Right ventricle myocardium inferior (tissue), 1 donor: ENCODE measurements at regions not wholly inside any gene's neighbourhood (a gene's known extent, or its start where the extent isn't known, plus 50 kb on each side); places are given as distances from the start of the nearest gene placed in this dataset.

Source experiments
- ATAC-seq: fragments of 200-7000 bp; cut with Tn5 transposase; one replicate; pipeline ENCODE4 v1.9.1; 2020; ENCODE audit warnings: mild to moderate bottlenecking, moderate library complexity
- DNase-seq: peaks from one replicate; pipeline ENCODE4 v3.0.0; 2021; ENCODE audit errors: missing footprints
- intact Hi-C: fragments of 100-400 bp; cut with DNase I; formaldehyde crosslinking; loops from one replicate; pipeline ENCODE4 v1.11.0; 2022
- donor health status: DM: no; HTN: yes; CAD: no; lungs with severe emphysema.

DNA sequence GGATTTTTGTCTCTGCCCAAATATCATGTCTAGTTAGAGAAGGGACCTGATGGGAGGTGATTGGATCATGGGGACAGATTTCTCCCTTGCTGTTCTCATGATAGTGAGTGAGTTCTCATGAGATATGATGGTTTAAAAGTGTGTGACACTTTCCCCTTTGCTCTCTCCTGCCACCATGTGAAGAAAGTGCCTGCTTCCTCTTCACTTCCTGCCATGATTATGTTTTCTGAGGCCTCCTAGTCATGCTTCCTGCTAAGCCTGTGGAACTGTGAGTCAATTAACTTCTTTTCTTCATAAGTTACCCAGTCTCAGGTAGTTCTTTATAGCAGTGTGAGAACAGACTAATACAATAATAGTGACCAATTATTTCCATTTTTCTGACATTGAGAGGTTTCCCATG lies 167.3 kb upstream of the CYRIA start:
- ATAC-seq (no peak), DNase-seq (no peak)
- intact Hi-C loops: no loop called here

DNA sequence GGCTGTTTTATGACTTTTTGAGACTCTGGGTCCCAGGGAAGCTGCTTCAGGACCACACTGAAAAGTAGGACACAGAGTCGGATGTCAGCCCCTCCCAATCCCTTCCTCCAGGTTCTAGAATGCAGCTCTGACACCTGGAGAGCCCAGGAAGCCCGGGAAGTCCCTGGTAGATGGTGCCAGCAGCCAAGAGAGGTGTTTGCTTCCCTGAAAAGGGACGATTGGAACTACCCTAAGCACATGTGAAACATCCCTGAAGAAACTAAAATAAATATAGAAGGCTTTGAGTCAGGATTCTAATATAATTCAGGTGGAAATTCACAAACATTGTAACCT lies 163.2 kb upstream of the CYRIA start:
- ATAC-seq: no peak
- intact Hi-C loops: no loop called here
- no peak for DNase-seq

DNA sequence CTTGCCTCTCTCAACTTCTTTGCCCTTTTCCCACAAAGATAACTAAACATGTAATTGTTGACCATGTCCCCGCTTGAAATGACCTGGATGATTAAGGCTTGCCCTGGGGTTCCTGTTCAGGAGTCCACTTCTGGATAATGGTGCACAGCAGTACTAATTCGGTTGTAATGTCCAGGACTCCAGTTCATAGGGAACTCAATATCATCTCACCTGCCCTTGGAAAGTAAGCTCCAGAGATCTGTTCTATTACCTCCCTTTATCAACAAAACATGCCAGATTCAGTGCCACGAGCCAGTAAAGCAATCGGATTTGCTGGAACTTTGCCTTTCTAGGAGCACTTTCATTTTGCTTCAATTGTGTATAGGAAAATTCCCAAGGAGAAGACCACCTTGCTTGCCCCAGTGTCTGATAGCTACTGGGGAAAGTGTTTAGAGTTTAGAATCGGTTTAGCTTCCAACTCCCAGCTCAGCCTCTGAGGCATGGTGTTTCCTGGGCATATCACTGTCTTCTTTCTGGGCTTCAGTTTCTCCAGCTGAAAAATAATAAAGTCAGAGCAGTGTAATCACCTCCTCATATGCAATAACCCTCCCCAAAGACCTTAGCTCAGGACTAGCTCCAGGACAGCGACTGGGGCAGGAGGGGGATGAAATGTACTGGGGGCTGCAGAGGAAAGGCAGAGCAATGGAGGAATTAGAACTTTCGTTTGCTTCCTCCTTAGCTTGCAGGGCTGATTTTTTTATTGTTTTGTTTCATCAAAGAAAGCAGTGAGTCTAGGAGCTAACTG lies 162.6 kb upstream of the CYRIA start:
- no peak for DNase-seq

DNA sequence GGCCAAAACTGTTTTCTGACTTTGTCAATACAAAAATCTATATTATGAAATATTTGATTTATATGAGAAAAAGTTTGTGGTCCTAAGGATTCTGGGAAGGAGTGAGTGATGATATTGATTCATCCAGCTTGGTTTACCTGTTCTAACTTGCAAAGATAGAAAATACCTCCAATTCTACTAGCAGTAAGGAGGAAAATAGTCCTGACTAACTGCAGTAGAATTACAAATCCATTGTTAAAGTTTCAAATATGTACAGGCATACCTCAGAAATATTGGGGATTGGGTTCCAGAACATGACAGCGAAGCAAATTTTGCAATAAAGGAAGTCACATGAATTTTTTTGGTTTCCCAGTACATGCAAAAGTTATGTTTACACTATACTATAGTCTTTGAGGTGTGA lies 158.8 kb upstream of the CYRIA start:
- intact Hi-C loops: no loop called here
- no peak for DNase-seq
- ATAC-seq: no peak

More for the DNA sequence above, 162.6 kb upstream of the CYRIA start:
- intact Hi-C loops: no loop called here
- ATAC-seq: no peak

DNA sequence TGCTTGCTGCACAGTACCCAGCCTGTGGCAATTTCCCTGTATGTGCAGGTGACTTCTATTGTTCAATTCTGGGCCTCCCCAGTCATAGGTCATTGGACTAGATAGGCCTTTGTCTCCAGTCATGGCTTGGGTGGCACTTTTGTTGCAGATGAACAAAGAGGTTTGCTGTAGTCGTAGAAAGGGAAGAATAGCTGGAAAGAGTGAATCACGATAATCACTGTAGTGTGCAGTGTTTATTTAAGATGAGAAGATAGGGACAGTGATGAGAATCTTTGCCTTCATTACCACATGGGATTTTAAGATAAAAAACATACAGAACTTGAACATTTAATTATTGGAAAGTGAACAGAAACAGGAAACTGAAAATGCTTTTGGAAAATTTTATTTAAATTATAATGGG lies 156.1 kb upstream of the CYRIA start:
- no peak for ATAC-seq
- intact Hi-C loops: no loop called here
- DNase-seq: no peak

DNA sequence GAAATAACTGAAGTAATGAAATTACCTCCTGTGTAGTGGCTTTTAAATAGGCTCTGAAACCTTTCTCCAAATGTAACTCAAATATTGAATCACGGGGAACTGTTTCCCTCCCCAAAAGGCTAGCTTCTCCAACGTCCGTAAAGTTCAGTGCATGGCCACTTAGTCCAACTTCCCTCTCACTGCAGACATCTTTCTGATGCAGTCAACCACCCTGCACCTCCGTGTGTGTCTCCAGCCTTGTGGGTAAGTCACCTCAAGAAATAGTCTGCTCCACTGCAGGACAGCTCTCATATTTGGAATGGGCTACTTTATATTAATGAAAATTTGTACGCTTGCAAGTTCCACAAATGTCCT lies 152.5 kb upstream of the CYRIA start:
- DNase-seq (no peak), ATAC-seq (no peak)
- intact Hi-C loops: no loop called here

DNA sequence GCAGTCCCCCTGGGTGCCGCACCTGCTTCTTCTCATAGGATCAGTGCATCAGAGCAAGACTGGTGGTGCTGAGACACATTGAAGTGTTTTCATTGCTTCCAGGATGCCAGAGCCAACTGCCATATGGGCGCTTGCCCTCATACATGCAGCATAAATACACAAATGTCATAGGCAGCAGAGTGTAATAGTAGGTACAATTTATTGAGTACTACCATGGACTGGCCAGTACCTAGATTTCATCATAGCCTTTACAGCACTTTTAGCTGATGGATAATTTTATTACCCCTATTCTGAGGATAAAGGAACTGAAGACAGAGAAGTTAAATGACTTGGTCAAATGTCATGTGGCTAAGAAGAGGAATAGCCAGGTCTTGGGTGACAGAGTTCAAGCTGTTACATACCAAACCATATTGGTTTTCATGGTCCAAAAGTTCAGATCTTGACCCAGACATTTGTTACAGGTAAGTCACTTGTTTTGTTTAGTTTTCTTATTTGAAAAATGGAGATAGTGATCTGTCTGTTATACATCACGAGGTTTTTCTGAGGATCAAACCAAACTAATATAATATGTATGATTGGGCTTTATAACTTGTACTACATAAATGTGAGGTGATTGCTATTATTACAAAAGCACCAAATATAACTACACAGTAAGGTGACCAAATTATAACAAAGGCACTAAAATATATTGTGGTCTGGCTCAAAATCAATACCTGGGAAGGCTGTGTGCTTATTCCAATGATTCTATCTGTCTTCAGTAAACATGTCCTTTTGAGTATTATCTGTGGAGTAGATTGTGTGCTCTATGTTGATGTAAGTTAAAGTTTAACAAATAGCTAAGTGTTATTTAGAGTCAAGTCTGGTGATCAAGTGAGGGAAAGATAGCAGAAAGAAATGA lies 151.9 kb upstream of the CYRIA start:
- intact Hi-C loops: no loop called here
- ATAC-seq (no peak), DNase-seq (no peak)

DNA sequence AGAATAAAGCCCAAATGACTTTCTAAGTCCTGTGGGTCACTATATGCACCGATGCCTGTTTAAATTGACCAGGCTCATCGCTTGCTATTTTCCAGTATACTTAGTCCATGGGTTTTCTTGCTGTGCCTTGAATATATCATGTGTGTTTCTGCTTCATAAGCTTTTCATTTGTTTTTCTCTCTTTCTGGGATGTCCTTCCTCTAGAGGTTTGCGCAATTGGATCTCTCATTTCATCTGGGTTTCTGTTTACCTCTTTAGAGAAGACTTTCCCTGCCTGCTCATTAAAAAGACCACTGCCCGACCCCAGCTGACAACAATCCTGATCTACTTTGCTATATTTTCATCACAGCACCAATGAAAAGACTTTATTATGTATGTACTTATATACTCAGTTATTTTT lies 150.9 kb upstream of the CYRIA start:
- ATAC-seq: no peak
- no peak for DNase-seq
- intact Hi-C loops: no loop called here

DNA sequence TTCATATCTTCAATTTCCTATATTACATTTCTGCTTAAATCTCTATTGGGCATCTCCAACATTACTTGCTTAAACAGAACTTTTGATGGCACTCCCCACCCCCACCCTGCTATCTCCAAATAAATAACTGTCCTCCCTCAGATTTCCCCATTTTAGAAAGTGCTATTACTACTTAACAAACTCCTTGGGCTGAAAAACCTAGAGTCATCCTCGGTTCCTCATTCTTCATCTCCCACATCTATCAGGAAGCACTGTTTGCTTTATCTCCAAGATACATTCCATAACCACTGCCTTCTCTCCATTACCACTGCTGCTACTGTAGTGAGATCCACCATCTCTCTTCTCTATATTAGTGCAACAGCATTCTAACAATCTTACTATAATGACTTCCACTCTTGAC lies 150.4 kb upstream of the CYRIA start:
- no peak for ATAC-seq
- no peak for DNase-seq
- intact Hi-C loops: no loop called here

DNA sequence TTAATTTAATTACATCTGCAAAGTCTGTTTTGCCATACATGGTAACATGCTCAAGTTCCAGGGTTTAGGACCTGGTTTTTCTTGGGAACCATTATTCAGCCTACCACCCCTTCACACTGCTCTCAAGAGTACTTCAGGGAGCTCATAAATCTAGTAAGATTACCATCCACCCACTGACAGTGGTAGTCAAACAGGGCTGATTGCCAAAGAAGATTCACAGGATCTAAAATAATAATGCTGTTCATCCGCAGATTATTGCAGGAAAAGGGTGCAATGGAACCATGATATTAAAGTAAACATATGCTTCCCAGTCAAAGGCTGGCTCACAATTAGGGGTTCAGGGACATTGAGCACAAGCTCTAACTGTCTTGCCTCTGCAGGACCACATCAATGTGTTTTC lies 148.0 kb upstream of the CYRIA start:
- ATAC-seq (no peak), DNase-seq (no peak)
- intact Hi-C loops: no loop called here

DNA sequence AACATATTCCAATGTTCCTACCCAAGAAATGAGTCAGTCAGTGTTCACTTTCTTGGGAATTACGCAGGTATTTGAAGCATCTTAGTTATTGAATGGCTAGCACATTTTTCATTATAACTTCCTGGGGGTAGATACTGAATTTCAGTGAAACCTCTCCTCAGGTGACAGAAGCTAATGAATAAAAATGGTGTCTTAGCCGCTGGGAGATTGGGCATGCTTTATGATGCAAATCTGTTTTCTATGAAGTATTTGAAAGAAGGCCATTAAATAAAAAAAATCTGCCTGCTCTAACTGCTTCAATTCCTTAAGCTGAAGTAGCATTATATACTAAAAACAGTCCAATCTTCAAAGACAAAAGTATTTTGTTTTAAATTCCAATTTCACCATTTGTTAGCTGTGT lies 132.8 kb upstream of the CYRIA start:
- no peak for DNase-seq
- intact Hi-C loops: no loop called here
- ATAC-seq: no peak

DNA sequence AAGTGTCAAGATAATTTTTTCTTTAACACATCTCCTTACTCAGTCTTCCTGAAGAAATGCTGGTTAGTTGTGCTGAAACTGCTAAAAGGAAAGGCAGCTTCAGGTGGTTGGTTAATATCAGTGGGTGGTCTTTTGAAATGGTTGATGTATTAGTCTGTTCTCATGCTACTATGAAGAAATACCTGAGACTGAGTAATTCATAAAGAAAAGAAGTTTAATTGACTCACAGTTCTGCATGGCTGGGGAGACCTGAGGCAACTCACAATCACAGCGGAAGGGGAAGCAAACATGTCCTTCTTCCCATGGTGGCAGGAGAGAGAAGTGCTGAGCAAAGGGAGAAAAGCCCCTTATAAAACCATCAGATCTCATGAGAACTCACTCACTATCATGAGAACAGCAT lies 125.9 kb upstream of the CYRIA start:
- DNase-seq: no peak
- intact Hi-C loops: no loop called here

DNA sequence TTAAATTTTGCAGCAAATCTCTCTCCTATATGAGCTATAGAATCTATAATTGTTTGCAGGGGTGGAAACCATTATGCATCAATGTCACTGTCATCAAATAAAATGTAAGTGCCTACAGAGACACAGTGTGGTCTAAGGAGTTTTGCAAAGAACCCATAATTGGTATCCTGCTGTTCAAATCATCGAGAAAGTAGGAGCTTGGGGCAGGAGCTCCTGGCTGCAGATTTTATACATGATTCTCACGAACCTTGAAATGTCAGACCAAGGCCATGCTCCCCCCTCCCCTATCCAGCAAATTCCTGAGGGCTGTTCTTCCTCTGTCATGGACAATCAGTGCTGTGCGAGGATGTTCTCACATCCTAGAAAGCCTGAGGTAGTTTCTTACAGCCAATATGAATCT lies 119.5 kb upstream of the CYRIA start:
- intact Hi-C loops: no loop called here
- ATAC-seq (no peak), DNase-seq (no peak)

More for the DNA sequence above, 125.9 kb upstream of the CYRIA start:
- no peak for ATAC-seq

DNA sequence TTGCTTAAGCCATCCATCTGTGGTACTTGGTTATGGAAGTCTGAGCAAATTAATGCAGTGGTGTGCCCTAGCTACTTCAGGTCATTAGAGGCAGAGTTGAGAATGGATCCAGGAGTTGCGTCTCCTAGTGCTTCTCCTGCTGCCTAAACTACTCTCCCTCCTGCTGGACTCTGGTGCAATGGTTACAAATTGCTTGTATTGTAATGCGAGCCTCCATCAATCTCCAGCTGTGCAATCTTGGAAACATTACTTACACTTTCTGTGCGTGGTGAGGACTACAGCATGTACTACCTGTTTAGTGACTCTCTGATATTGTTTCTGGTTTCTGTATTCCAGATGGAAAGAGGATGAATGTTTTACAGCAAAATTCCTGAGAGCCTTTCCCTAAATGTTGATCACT lies 119.0 kb upstream of the CYRIA start:
- DNase-seq (no peak), ATAC-seq (no peak)
- intact Hi-C loops: no loop called here

DNA sequence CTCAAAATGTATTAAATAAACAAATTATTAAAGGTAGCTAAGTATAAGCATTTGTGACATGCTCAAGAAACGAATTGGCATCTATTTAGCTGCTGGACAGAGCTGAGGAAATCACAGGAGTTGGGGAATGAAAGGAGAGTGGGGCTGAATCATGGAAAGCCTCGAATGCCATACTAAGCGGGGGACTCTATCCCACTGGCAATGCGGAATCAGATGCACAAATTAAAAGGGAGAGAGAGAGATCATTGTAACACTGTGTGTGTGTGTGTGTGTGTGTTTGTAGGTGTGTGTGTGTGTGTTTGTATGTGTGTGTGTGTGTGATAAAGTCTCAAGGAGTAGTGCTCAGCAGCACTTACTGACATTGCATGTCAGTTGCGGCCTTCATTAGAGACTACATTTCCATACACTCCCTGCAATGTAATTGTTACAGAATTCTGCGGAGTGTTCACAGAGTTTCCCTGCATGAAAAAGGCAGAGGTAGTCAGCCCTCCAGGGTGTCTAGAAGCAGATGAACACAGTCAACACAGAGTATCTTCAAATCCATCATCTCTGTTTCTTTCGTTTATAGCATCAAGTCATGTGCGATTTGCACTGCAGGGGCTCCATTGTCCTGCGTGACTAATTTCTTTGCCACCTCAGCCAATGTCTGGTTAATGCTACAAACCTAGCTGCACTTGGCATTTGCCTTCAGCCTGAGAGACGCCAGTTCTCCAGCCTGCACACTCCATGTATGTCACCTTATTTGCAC lies 111.7 kb upstream of the CYRIA start:
- ATAC-seq: no peak

DNA sequence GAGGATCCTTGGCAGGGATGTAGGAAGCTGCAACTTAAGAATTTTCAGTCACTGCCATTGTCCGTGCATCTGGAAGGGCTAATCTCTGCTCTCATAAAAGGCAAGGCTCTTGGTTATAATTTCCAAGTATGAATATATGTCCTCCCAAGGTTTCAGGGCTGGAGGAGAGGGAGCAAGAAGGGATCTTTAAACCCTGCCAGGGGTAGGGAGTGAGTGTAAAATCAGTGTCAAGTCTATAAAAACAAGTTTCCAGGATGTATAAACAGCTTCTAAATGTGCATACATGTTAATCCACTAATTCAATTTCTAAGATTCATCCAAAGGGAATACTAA lies 110.2 kb upstream of the CYRIA start:
- ATAC-seq (no peak), DNase-seq (no peak)
- intact Hi-C loops: no loop called here

More for the DNA sequence above, 111.7 kb upstream of the CYRIA start:
- DNase-seq: no peak
- intact Hi-C loops: no loop called here

DNA sequence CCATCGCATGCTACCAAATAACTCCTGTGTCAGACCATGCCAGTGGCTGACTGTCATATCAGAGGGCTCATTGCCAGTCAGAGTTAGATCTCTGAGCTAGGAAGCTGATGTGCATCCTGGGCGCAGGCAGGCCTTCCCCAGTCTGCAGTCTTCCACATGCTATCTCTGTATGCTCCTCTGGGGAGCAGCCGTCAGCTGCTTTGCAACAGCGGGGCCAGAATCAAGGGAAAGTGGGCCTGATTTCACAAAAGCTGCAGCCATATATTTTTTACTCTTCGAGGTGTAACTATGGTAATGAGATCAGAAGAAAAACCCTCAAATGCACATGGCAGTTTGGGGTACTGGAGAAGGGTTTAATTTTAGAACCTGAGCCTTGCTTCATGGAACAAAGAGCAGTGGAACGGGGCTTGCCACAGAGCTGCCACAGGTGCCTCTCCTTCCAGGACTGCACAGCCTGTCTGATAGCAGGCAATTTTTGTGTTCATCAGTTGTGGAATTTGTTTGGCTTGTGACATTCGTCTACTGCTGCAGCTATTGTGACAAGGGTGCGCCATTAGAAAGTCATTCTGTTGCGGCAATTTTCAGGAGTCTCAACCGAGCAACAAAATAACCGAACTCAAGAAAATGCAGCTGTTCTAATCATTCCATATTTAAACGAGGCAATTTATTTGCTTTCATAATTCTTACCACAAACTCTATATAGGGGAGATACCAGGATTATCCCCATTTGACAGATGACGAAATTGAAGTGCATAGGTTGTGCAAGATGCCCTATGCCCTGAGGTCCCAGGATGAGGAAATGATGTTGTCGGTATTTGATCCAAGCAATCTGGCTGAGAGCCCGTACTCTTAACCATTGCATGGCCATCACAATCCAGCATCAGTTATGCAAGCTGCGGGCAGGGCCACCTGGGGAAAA lies 109.6 kb upstream of the CYRIA start:
- ATAC-seq (no peak), DNase-seq (no peak)
- intact Hi-C loops: loop anchor here (5.0 kb wide), 2 partner anchors 527 to 897 kb away; no protein-coding TSS in a partner anchor

DNA sequence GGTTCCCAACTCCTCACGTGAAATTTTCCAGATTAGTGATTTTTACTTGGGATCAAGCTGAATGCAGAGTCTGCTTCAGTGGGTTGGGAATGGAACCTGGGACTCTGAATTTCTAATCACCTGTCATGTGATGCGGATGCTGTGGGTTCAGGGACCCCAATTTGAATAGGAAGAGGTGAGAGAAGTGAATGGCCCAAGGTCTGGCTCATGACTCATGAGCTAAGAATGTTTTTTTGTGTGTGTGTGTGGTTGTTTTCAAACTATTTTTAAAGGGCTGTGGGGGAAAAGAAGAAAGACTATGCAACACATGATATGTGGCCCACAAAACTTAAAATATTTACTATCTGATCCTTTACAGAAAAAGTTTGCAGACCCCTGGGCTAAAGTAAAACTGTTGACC lies 108.5 kb upstream of the CYRIA start:
- DNase-seq: no peak
- intact Hi-C loops: loop anchor here (5.0 kb wide), 2 partner anchors 528 to 898 kb away; no protein-coding TSS in a partner anchor
- ATAC-seq: no peak
